Lower lobe of right lung (tissue), 2 donors: ENCODE measurements at regions not wholly inside any gene's neighbourhood (a gene's known extent, or its start where the extent isn't known, plus 50 kb on each side); places are given as distances from the start of the nearest gene placed in this dataset.

Experiments used
- ATAC-seq, 2 donors: fragments of 200-7000 bp; cut with Tn5 transposase; one replicate each; pipeline ENCODE4 v1.9.1; 2020 to 2022; ENCODE audit warnings: mild to moderate bottlenecking in 2 of 2, moderate library complexity in 2 of 2
- DNase-seq: peaks from one replicate; pipeline ENCODE4 v3.0.0-alpha.2; 2020
- H3K27ac ChIP-seq: fragments of 200-600 bp; one replicate; pipeline ENCODE4 v1.8.0; 2022
- H3K27me3 ChIP-seq: fragments of 200-600 bp; one replicate; pipeline ENCODE4 v1.8.0; 2022; ENCODE audit warnings: low read depth
- H3K36me3 ChIP-seq: fragments of 200-600 bp; one replicate; pipeline ENCODE4 v1.8.0; 2022; ENCODE audit warnings: mild to moderate bottlenecking
- H3K4me1 ChIP-seq: fragments of 200-600 bp; one replicate; pipeline ENCODE4 v1.8.0; 2022
- H3K4me3 ChIP-seq: fragments of 200-600 bp; one replicate; pipeline ENCODE4 v1.8.0; 2022; ENCODE audit warnings: mild to moderate bottlenecking
- H3K9me3 ChIP-seq: fragments of 200-600 bp; one replicate; pipeline ENCODE4 v1.8.0; 2022
- intact Hi-C: fragments of 100-400 bp; cut with DNase I; formaldehyde crosslinking; loops from one replicate; pipeline ENCODE4 v1.11.0; 2022
- TF ChIP-seq, protein P1 (sequence below): fragments of 200-600 bp; IDR thresholded peaks from one replicate; pipeline ENCODE4 v1.8.0; 2022; ENCODE audit warnings: antibody characterized with exemption, mild to moderate bottlenecking
- donor health status: DM: no; HTN: yes; CAD: no; lungs with severe emphysema.

DNA sequence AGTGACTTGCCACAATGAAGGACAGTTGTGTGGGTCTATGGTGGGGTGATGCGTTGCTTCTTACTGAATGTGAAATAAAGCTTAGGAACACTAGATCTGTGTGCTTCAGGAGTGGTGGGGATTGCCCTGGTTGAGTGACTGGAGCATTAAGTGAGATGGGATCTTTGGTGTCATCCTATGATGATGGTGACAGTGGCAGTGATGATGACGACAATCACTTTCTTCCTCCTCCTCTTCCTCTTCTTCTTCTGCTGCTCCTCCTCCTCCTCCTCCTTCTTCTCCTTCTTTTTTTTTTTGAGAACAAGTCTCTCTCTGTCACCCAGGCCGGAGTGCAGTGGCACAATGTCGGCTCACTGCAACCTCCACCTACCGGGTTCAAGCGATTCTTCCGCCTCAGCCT is 396.8 kb downstream of the SEC14L1 start:
- intact Hi-C loops, result no loop called here
- ATAC-seq, result no peak
- no peak overlapping the region for H3K27ac ChIP-seq
- no peaks in the 10 kb centered on the region for H3K4me1 ChIP-seq
- no peak for DNase-seq
- no peaks in the 10 kb centered on the region for H3K36me3 ChIP-seq
- no peaks in the 10 kb centered on the region for H3K9me3 ChIP-seq
- peaks cover 7% of the 10 kb centered on the region for H3K27me3 ChIP-seq
- TF ChIP-seq, protein P1, sequence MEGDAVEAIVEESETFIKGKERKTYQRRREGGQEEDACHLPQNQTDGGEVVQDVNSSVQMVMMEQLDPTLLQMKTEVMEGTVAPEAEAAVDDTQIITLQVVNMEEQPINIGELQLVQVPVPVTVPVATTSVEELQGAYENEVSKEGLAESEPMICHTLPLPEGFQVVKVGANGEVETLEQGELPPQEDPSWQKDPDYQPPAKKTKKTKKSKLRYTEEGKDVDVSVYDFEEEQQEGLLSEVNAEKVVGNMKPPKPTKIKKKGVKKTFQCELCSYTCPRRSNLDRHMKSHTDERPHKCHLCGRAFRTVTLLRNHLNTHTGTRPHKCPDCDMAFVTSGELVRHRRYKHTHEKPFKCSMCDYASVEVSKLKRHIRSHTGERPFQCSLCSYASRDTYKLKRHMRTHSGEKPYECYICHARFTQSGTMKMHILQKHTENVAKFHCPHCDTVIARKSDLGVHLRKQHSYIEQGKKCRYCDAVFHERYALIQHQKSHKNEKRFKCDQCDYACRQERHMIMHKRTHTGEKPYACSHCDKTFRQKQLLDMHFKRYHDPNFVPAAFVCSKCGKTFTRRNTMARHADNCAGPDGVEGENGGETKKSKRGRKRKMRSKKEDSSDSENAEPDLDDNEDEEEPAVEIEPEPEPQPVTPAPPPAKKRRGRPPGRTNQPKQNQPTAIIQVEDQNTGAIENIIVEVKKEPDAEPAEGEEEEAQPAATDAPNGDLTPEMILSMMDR, result no peak
- no peak overlapping the region for H3K4me3 ChIP-seq

DNA sequence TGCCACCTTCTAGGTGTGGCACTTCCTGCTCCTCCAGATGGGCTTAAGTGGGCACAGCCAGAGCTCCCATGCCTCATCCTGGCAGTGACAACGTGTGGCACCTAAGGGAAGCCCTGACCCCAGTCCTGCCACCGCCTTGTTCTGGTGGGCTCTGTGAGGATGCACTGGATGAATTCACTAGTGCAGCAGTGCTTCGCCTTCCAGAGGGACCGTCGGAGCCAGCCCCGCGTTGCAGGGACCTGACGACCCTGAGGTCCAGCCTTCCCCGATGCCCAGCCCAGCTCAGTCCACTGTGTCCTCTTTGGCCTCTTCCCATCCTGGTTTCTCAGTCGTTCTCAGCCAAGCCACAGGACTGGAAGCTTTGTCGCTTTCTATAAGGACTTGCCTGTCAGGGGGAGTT is 399.8 kb downstream of the SEC14L1 start:
- TF ChIP-seq, protein P1, result no peak
- Histone ChIP-seq H3K4me3 (no peak overlapping the region), H3K4me1 (no peaks in the 10 kb centered on the region), H3K27me3 (peaks cover 7% of the 10 kb centered on the region), H3K27ac (no peak overlapping the region), H3K9me3 (no peaks in the 10 kb centered on the region), H3K36me3 (no peaks in the 10 kb centered on the region)
- ATAC-seq (no peak), DNase-seq (peak; percentile 32)
- intact Hi-C loops, result no loop called here

DNA sequence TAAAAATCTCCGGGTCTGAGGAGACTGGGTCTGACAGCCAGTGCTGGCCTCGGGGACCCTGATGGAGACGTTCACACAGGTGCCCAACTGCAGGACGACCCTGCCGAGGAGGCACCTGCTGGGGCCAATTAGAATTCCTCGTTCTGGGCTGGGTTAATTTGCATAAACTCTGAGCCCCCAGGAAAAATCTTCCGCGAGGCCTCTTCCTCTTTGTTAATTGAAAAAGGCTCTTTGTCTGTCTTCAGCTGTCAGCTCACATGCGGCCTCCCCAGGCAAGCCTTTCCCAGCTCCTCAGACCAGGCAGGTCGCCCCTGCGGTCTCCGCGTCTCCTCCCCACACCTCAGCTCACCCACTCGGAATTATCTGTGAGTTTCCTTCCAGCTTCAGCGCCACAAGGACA is 400.2 kb downstream of the SEC14L1 start:
- intact Hi-C loops, result no loop called here
- TF ChIP-seq, protein P1, result no peak

DNA sequence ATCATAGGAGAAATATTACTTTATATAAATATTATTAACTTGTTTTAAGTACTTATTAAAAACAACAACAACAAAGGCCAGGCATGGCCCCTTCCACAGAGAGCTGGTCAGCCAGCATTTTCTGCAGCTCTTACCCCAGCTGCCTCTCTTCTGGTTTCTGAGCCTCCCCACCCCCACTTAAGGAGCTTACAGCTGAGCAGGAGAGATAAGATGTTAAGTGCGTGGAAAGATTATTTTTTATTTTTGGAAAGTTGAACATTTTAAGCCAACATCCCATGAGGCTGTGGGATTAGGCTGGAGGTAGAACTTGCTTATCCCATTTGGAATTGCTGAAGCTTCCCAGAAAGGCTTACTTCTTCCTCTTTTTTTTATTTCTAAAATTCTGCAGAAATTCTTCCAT is 401.2 kb downstream of the SEC14L1 start:
- ATAC-seq, result peak; percentile 34 to 43
- intact Hi-C loops, result no loop called here
- TF ChIP-seq, protein P1, result no peak

More for the DNA sequence above, 400.2 kb downstream of the SEC14L1 start:
- no peaks in the 10 kb centered on the region for H3K9me3 ChIP-seq
- H3K4me1 ChIP-seq, result no peaks in the 10 kb centered on the region
- peaks cover 11% of the 10 kb centered on the region for H3K27me3 ChIP-seq
- H3K27ac ChIP-seq, result no peak overlapping the region
- H3K36me3 ChIP-seq, result no peaks in the 10 kb centered on the region
- DNase-seq (peak; percentile 21), ATAC-seq (no peak)
- no peak overlapping the region for H3K4me3 ChIP-seq

DNA sequence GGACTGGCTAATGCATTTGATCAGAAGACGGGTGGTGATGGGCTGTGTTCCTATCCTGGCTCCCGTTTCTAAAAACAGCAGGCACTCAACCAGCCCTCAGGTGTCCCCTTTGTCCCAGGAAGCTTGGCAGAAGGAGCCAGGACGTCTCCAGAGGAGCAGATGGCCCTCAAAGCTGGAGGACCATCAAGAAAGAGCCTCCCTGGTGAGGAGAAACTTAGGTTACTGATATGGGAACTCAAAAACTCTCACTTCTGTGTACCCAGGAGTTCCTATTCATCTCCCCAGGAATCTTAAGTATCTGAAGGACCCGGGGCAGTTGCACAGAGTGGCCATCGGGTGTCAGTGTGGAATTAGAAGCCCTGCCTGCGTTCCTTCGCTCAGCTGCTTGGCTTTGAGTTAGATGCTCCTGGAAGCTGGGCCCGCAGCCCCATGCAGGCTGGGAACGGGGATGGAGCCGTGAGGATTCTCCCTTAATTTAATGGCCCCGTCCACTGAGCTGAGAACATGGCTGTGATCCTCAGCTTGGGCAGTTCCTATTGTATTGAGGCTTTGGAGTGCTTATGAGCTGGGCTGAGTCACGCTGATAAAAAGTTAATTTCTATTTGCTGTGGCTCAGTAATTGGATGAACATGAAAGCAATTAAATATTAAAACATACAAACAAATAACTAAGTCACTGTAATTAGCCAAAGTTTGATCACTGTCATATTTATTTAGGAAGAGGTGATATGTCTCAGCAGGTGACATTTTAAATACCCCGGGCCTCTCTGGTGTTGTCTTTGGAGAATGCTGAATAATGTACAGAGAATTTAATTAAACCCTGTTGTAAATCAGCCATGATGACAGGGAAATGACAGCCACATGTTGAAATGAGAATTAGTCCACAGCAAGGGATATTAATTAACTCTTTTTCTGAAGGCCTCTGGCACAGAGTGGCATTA is 402.1 kb downstream of the SEC14L1 start:
- Histone ChIP-seq H3K9me3 (no peaks in the 10 kb centered on the region), H3K27ac (no peak overlapping the region), H3K4me3 (no peak overlapping the region), H3K27me3 (peaks cover 13% of the 10 kb centered on the region), H3K36me3 (no peaks in the 10 kb centered on the region), H3K4me1 (no peaks in the 10 kb centered on the region)
- DNase-seq, result peak; percentile 81
- TF ChIP-seq, protein P1, result peak; percentile 92
- peak; percentile 94 to 97 for ATAC-seq
- intact Hi-C loops, result no loop called here

More for the DNA sequence above, 401.2 kb downstream of the SEC14L1 start:
- H3K36me3 ChIP-seq, result no peaks in the 10 kb centered on the region
- H3K4me1 ChIP-seq, result no peaks in the 10 kb centered on the region
- no peak for DNase-seq
- H3K27me3 ChIP-seq, result peaks cover 13% of the 10 kb centered on the region
- no peak overlapping the region for H3K4me3 ChIP-seq
- H3K27ac ChIP-seq, result no peak overlapping the region
- H3K9me3 ChIP-seq, result no peaks in the 10 kb centered on the region
